HG02938 (cell line): ENCODE measurements at regions not wholly inside any gene's neighbourhood (a gene's known extent, or its start where the extent isn't known, plus 50 kb on each side); places are given as distances from the start of the nearest gene placed in this dataset.
"Not testable (repeated sequence)": the region's sequence is repeated elsewhere in the genome, so short reads cannot be mapped to it uniquely, and the experiment has no call there.

Source experiments
- ATAC-seq: cut with Tn5 transposase; IDR thresholded peaks from one replicate; pipeline ENCODE4 v1.9.1; 2021; ENCODE audit warnings: mild to moderate bottlenecking, moderate library complexity; ENCODE audit not compliant: unreplicated experiment

- no peak for ATAC-seq
These were observed 52.3 kb downstream of the MRPL57 start for GRCh38 chr13:21228738-21229137.

DNA sequence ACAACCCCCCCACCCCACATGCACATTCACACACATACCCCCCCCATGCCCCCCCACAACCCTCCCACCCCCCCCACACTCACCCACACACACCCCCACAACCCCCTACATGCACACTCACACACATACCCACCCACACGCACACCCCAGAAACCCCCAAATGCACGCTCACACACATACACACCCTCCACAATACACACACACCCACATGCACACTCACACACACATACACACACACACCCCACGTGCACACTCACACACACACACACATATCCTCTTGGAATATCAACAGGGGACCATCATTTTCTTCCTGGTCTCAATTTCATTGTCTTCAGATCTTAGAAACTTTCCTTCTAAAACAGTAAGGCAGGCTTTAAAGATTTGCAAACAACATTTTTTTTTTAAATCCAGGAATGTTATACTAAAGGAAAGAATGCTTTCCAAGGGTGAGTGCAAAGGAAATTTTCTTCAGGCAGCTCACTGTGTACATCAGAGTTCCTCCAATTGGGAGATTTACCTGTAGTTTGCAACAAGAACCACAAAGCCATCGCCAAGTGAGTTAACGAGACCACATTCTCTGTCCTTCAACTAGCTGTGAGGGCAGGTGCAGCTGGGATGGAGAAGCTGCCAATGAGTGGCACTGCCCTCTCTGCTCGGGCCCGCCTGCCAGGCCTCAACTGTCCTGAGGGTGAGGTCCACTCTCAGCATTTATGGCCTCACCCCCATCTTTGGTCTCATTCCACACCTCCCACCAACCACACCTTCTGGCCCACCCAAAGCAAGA, 53.0 kb downstream of the MRPL57 start:
- ATAC-seq = no peak

DNA sequence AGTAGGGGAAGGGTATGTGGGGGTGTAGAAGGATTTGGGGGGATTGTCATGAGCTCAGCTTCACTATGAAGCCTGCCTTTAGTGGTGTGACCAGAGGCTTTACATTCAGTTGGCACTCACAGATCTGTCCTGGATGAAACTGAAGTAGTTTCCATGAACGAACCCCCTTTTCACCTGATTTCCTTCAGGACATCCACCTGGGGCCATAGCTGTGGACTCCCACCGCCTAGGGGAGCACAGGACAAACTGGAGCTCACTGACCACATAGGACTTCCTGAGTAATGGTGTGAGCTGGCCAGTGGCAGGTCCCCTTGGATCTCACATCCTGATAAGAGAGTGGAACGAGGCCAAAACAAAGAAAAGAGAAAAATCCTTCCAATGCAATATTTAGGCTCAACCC, 54.1 kb downstream of the MRPL57 start:
- no peak for ATAC-seq

GRCh38 chr13:21231426-21231940, 55.0 kb downstream of the MRPL57 start:
- no peak for ATAC-seq

- ATAC-seq = no peak
These were observed 55.7 kb downstream of the MRPL57 start for GRCh38 chr13:21232196-21232595.

DNA sequence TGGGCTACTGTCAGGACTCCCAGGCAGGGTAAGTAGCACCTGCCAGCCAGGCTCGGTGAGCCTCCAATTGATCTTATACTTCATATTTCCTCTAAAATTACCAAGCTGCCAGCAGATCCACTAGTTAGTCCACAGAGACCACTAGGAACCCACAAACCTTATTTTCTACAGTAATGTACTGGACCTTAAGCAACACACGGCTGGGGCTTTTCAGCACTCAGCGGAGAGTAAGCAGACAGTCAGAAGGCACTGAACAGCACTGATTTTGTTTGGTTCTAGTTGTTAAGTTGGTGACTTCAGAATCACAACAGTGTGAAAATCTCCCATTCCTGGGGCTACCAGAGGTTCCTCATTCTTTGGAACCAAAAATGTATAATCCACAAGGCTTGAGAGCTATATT, 56.1 kb downstream of the MRPL57 start:
- ATAC-seq = no peak

DNA sequence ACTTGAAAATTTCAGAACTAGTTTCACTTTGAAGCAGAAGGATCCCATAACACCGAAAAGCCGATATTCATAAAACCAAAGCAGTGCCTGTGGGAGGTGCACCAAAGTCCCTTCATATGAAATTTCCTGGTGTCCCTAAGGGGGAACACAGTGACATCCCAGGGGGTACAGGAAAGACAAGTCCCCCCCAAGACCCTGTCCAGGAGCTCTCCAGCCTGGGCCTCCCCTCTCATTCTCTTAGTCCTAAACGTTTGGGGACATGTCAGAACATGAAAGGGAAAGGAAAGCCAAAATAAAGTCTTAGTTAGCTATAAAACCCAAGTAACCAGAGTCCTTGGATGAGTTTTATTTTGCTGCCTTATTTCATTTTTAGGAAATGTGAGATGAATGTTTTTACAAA, 56.6 kb downstream of the MRPL57 start:
- no peak for ATAC-seq

- ATAC-seq = no peak
These were observed 58.1 kb downstream of the MRPL57 start for GRCh38 chr13:21234526-21234925.

DNA sequence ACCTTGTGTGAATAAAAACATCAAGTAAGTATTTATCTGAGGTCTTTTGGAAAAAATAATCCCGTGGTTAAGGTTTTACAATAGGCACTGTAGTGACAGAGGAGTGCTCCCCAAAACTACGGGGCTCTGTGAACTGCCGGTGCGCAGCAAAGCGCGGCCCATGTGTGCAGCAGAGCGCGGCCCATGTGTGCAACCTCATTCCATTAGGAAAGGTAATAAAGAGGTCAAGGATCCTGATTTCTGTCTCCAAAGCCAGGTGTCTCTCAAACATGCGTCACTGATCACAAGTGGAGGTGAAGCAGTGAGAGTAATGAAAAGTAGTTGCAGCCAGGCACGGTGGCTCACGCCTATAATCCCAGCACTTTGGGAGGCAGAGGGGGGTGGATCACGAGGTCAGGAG, 58.7 kb downstream of the MRPL57 start:
- no peak for ATAC-seq

DNA sequence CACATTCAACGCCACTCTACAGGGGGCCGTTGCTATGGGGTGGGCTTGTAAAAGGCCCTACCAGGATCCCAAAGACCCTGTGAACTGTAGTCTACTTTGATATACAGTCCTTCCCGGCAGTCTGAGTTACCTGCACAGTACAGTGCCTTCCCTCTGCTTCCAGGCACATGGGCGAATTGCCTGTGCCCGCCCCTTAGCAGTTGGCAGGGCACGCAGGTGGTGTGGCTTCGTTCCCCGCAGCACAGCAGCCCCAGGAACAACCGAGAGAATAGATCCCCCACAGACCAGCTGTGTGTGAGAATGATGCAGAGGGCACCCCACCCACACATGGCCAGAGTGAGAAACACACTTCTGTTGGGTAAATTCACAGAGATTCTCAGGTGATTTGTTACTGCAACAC, 60.6 kb downstream of the MRPL57 start:
- no peak for ATAC-seq

DNA sequence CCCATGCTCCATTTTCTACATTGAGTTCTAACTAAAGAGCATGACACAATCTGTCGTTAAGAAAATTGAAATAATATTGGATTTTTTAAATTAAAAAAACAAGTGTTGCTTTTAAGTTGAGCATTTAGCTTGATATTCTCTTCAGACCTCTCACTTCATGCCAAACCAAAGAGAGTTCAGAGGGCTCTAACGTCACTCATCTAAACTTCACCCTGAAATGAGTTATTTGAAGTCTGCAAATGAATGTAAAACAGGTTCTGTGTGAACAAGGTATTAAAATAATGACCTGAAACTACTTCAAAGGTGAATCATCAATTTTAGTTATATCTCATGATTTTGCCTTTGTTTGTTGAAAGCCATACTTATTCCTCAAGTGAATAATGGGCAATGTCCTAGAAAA, 61.8 kb downstream of the MRPL57 start:
- no peak for ATAC-seq

GRCh38 chr13:21240586-21240985, 64.1 kb downstream of the MRPL57 start:
- no peak for ATAC-seq

DNA sequence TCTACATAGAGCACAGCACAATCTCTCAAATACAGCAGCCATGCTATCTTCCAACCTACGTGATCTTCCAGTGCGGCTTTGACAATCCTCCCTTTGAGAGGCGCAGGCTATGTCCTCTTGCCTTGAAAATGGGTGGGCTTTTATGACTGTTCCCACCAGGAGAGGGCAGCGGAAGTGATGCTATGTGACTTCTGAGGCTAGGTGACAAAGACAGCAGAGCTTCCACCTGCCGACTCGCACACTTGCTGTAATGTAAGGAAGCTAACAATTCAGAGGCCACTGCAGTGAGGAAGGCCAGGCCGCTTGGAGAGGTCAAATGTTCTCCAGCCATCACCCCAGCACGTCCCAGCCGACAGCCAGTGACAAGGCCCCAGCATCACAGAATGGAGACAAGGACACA, 65.8 kb downstream of the MRPL57 start:
- no peak for ATAC-seq

DNA sequence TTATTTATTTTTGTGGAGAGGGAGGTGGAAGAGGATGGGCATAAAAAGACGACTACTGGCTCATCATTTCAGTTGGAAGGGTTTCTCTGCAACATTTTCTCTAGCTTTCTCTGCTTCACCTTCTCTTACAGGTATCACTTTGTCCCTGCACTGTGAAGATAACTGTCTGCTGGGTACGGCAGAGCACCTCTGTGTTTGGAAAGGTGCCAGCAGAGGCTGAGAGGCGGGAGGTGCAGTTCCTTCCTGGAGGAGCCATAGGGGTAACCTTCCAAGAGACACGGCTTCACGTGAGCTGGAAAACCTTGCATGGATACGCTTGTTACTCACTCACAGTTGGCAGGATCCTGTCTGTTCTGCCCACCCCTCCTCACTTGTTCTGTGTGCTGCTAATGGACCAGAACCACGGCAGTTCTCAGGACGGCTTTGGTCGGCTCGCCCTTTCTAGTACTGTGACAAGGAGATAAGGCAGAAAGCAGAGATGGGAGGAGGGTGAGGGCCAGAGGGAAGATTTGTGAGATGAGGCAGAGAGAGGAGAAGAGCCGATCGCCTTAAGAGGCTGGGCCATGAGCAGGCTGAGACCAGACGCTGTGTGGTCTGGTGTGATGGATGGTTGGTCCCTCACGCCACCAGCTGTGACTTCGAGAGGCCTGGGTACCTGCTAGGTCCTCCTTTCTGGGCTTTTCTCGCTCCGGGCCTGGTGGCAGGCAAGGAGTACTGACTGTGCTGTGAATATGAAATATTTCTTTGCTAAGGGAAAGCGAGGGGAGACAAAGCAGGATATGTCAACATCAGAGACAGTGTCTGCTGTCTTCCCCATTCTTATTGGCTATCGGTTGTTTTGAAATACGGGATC, 66.8 kb downstream of the MRPL57 start:
- ATAC-seq = no peak

DNA sequence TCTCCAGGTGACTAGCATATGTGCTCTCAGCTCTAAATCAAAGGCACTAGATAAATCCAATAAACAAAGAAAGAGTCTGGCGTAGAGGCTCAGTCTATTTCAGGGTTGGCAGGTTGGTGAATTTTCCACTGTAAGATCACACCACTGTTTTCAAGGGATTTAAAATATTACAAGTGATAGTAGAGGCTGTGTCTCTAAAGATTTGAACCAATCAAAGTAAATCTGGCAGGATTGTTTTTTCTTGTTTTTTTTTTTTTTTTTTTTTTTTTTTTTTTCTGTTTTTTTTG, 67.4 kb downstream of the MRPL57 start:
- not testable (repeated sequence) for ATAC-seq

GRCh38 chr13:21246761-21247452, 70.4 kb downstream of the MRPL57 start:
- no peak for ATAC-seq

DNA sequence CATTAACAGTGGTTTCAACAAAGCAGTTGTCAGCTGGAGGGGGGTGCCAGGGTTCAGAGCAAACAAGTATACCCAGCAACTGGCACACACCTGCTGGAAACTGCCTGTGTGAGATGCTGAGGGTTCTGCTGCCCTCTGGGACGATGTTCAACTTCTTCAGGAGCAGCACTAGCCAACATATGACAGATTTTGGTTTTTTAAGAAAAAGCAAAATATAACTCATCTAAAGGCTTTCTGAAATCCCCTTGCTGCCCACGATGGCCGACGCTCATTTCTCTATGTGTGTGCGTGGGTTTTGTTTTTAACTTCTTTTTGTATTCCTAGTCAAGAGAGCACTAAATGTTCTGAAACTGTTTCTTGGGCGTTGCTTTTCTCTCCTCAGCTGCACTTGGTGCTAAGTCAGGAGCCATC, 79.9 kb downstream of the MRPL57 start:
- no peak for ATAC-seq

DNA sequence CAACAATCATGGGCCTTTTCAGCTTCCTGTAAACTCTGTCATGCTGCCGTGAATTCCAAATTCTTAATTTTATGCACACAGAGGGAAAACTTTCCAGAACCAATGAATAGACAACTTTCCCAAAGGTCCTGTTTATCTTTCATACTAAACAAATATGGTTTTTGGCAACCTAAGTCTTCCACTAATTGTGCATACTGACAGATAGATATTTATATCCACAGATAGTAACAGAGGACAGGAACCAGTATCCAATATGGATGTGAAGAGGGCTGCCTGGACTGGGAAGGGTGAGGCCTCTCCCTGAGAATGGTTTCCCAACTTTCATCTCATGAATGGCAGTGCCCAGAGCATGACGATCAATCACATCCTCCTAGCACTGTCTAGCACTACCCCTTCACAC, 80.4 kb downstream of the MRPL57 start:
- no peak for ATAC-seq

GRCh38 chr13:21259571-21260455, 83.4 kb downstream of the MRPL57 start:
- no peak for ATAC-seq

GRCh38 chr13:21260561-21261290, 84.3 kb downstream of the MRPL57 start:
- not testable (repeated sequence) for ATAC-seq
